SK-N-SH (cell line): ENCODE measurements at regions not wholly inside any gene's neighbourhood (a gene's known extent, or its start where the extent isn't known, plus 50 kb on each side); places are given as distances from the start of the nearest gene placed in this dataset.
A peak's percentile ranks its signal among the peaks of the same experiment; 100 is the strongest.

ENCODE experiments used
- CTCF ChIA-PET: fragments of 300-600, 350-600 bp; formaldehyde crosslinking; extraction: SDS; loops from one replicate; lab custom pipeline; 2021; lab: Yijun Ruan, JAX
- POLR2A ChIA-PET: fragments of 350-600 bp; sonication (Branson Sonifier 250); formaldehyde crosslinking; extraction: SDS; loops from one replicate; lab custom pipeline; 2020; ENCODE audit warnings: antibody characterized with exemption, inconsistent platforms; lab: Yijun Ruan, JAX
- DNase-seq: peaks from one replicate; pipeline ENCODE4 v3.0.0; 2012
- H2AFZ ChIP-seq: fragments of 200-600 bp; sonication (generic); 2 replicates; pipeline ENCODE4 v1.8.1; 2016; ENCODE audit warnings: antibody characterized with exemption, mild to moderate bottlenecking, low read depth
- H3F3A ChIP-seq: fragments of 200-600 bp; sonication (generic); replicated peaks from 2 replicates; pipeline ENCODE3; 2016; ENCODE audit warnings: antibody characterized with exemption, mild to moderate bottlenecking; ENCODE audit not compliant: insufficient read depth
- H3K27ac ChIP-seq, 2 experiments: fragments of 200-500 bp in 1 of 2; fragments of 200-600 bp in 1 of 2; sonication (Bioruptor generic) in 1 of 2; sonication (generic), shearing (Covaris generic) in 1 of 2; 2 replicates each; pipeline versions ENCODE4 v1.5.1 to v1.6.1; 2014 to 2016; ENCODE audit warnings: low read depth in 2 of 2, inconsistent platforms in 1 of 2, low read length in 1 of 2, mild to moderate bottlenecking in 1 of 2, mixed read lengths in 1 of 2
- H3K27me3 ChIP-seq: fragments of 200-600 bp; sonication (generic), shearing (Covaris generic); 2 replicates; pipeline ENCODE4 v1.6.1; 2016; ENCODE audit warnings: mixed run types; ENCODE audit not compliant: insufficient read depth
- H3K36me3 ChIP-seq, 2 experiments: fragments of 200-500 bp in 1 of 2; fragments of 200-600 bp in 1 of 2; sonication (Bioruptor generic) in 1 of 2; sonication (generic) in 1 of 2; replicated peaks in 1 of 2; 2 replicates each; pipeline versions ENCODE3 to v1.5.1; 2014 to 2016; ENCODE audit warnings: low read length in 1 of 2, mild to moderate bottlenecking in 1 of 2; ENCODE audit not compliant: insufficient read depth in 2 of 2, control insufficient read depth in 1 of 2
- H3K4me1 ChIP-seq, 2 experiments: fragments of 200-500 bp in 1 of 2; fragments of 200-600 bp in 1 of 2; sonication (Bioruptor generic) in 1 of 2; sonication (generic), shearing (Covaris generic) in 1 of 2; 2 replicates each; pipeline versions ENCODE4 v1.5.1 to v1.6.1; 2014 to 2016; ENCODE audit warnings: low read depth in 1 of 2, low read length in 1 of 2, mixed run types in 1 of 2; ENCODE audit not compliant: insufficient read depth in 2 of 2, control insufficient read depth in 1 of 2
- H3K4me2 ChIP-seq: fragments of 200-600 bp; sonication (generic), shearing (Covaris generic); 2 replicates; pipeline ENCODE4 v1.6.1; 2017; ENCODE audit warnings: mixed run types
- H3K4me3 ChIP-seq, 2 experiments: fragments of 200-500 bp in 1 of 2; fragments of 200-600 bp in 1 of 2; sonication (Bioruptor generic) in 1 of 2; sonication (generic), shearing (Covaris generic) in 1 of 2; 2 replicates each; pipeline versions ENCODE4 v1.5.1 to v1.8.1; 2014 to 2016; ENCODE audit warnings: low read depth in 2 of 2, inconsistent platforms in 1 of 2, low read length in 1 of 2, mild to moderate bottlenecking in 1 of 2, mixed read lengths in 1 of 2, moderate library complexity in 1 of 2
- H3K79me2 ChIP-seq: fragments of 200-600 bp; sonication (generic); 2 replicates; pipeline ENCODE4 v1.8.1; 2017; ENCODE audit warnings: mild to moderate bottlenecking; ENCODE audit not compliant: insufficient read depth
- H3K9ac ChIP-seq: fragments of 200-600 bp; sonication (generic); 2 replicates; pipeline ENCODE4 v1.6.1; 2017; ENCODE audit warnings: mixed run types
- H3K9me2 ChIP-seq: fragments of 200-600 bp; sonication (generic); 2 replicates; pipeline ENCODE4 v1.6.1; 2017; ENCODE audit warnings: mixed run types
- H3K9me3 ChIP-seq: fragments of 200-600 bp; sonication (generic); 2 replicates; pipeline ENCODE4 v1.6.1; 2017; ENCODE audit warnings: mixed run types, mild to moderate bottlenecking, moderate library complexity
- H4K20me1 ChIP-seq: fragments of 200-600 bp; sonication (generic); 2 replicates; pipeline ENCODE4 v1.6.1; 2017; ENCODE audit warnings: mild to moderate bottlenecking, mixed run types; ENCODE audit not compliant: insufficient read depth
- CHD2 ChIP-seq: fragments of 150-350 bp; IDR thresholded peaks from 2 replicates; pipeline ENCODE4 v1.6.1; 2018; ENCODE audit warnings: low read length; ENCODE audit not compliant: partially characterized antibody
- EP300 ChIP-seq, 2 experiments: IDR thresholded peaks; 2 replicates each; pipeline versions ENCODE4 v1.4.0 to v1.6.1; 2012; ENCODE audit warnings: borderline replicate concordance in 1 of 2, low read depth in 1 of 2, low read length in 1 of 2
- FOSL2 ChIP-seq: IDR thresholded peaks from 2 replicates; pipeline ENCODE4 v1.4.0; 2012; ENCODE audit warnings: low read depth, mild to moderate bottlenecking, moderate library complexity, borderline replicate concordance
- FOXJ3 ChIP-seq: sonication (generic); formaldehyde crosslinking; IDR thresholded peaks from 2 replicates; pipeline ENCODE4 v1.5.1; 2020; ENCODE audit warnings: mild to moderate bottlenecking, missing genetic modification reagents
- GATA2 ChIP-seq: sonication (generic); formaldehyde crosslinking; IDR thresholded peaks from 2 replicates; pipeline ENCODE4 v1.5.0; 2020; ENCODE audit warnings: mild to moderate bottlenecking, missing genetic modification reagents
- MXI1 ChIP-seq: IDR thresholded peaks from 2 replicates; pipeline ENCODE4 v1.6.1; 2012; ENCODE audit warnings: mild to moderate bottlenecking, low read depth, low read length, improper control_type of control experiment
- NFIC ChIP-seq: IDR thresholded peaks from 2 replicates; pipeline ENCODE4 v1.4.0; 2012; ENCODE audit warnings: borderline replicate concordance
- NRF1 ChIP-seq: IDR thresholded peaks from 2 replicates; pipeline ENCODE4 v1.6.1; 2012; ENCODE audit warnings: low read depth, mild to moderate bottlenecking, low read length
- RAD21 ChIP-seq: IDR thresholded peaks from 2 replicates; pipeline ENCODE4 v1.6.1; 2012; ENCODE audit warnings: mild to moderate bottlenecking, low read length
- RCOR1 ChIP-seq: fragments of 150-350 bp; IDR thresholded peaks from 2 replicates; pipeline ENCODE4 v1.6.1; 2017; ENCODE audit warnings: antibody characterized with exemption, low read length
- RXRA ChIP-seq: IDR thresholded peaks from 2 replicates; pipeline ENCODE4 v1.4.0; 2012; ENCODE audit warnings: low read depth, mild to moderate bottlenecking, borderline replicate concordance
- SMC3 ChIP-seq: IDR thresholded peaks from 2 replicates; pipeline ENCODE4 v1.6.1; 2012; ENCODE audit warnings: low read depth, low read length, improper control_type of control experiment
- TCF12 ChIP-seq: IDR thresholded peaks from 2 replicates; pipeline ENCODE4 v1.4.0; 2012
- WGBS: methylation state at CpG from one replicate; pipeline ENCODE4 v1.1.6; 2017; ENCODE audit warnings: low lambda C conversion rate; 5-methylcytosine and 5-hydroxymethylcytosine counted together
- TF ChIP-seq, protein P1 (sequence below): IDR thresholded peaks from 2 replicates; pipeline ENCODE4; 2012

DNA sequence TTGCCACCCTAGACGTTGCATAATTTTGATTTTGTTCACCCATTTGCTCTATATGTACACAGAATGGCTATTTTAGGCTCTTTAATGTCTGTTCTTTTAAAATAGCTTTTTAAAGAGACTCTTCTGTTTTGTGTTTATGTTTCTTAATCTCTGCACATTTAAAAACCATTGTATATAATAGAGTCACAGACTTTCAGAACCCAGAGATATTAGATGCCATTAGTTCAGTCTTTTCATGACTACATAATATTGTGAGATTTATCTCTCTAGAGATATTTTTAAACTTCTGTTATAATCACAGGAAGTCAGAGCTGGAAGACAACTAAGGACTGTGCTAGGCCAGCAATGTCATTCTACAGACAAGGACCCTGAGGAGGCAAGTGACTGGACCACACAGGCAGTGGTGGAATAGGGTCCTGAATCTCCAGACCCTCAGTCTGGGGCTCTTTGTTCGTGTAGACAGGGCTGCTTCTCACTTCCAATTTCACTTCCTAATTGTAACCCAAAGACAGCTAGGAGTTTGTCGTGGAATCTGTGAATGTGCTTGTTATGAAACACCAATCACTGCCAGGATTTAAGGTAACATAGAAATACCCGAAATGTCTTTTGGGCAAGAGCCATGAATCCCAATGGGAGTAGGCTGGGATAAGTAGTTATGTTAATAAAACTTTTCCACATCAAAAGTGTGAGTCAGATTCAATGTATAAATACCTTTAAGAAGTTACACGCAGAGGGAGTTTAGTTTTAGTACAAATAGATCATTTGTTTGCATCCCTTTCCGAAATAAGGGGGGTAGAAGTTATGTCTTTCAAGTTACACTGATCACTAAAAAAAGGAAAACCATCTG, 165.2 kb upstream of the ROPN1 start:
- Histone ChIP-seq H3K79me2 (no peaks in the 10 kb centered on the region), H3K9me3 (no peaks in the 10 kb centered on the region), H4K20me1 (peaks cover 5% of the 10 kb centered on the region; the same call in 1 of the 2 replicates), H3K9ac (no peak overlapping the region), H3K4me3 (no peak overlapping the region), H2AFZ (no peak overlapping the region), H3K27ac (peak overlapping the region in 1 of 2 experiments; percentile 97; a peak in 2 of 4 replicates), H3K36me3 (no peaks in the 10 kb centered on the region), H3K4me1 (peaks cover 0 to 27% of the 10 kb centered on the region in 2 experiments; a peak in 2 of 4 replicates), H3F3A (no peaks in the 10 kb centered on the region), H3K9me2 (no peaks in the 10 kb centered on the region), H3K4me2 (no peak overlapping the region), H3K27me3 (no peaks in the 10 kb centered on the region)
- WGBS = 83% methylated on average over 6 of the region's 6 CpGs
- no peak for DNase-seq
- ChIA-PET CTCF (interaction anchor here (1.0 to 2.2 kb wide), 5 partner anchors 15 to 141 kb away, joined by 3 to 7 read pairs (median 4); no protein-coding TSS in a partner anchor), POLR2A (interaction anchor here (1.1 kb wide), 1 partner anchor 17 kb away, joined by 6 read pairs; no protein-coding TSS in a partner anchor)
- TF ChIP-seq FOSL2 = no peak

DNA sequence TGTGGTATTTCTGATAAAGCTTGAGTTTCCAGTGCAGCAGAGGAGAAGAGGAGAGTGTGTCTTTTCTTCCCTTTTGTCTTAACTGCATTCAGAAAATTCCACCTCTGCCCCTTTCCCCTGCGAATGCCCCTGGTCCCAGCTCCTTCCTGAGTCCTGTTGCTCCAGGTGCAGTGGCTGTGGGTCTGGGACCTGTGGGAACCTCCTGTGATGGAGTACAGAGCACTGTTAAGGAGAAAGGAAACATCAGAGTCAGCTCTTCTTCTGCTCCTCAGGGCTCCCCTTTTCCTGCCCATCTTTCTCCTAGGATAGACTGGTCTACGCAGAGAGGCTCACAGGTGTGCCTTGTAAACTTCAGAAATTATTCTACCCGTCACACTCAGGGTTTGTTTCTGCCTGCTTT, 165.8 kb upstream of the ROPN1 start:
- Histone ChIP-seq H3K4me2 (no peak overlapping the region), H3K9ac (no peak overlapping the region), H3K27ac (peak overlapping the region in 1 of 2 experiments; percentile 97; a peak in 2 of 4 replicates), H3F3A (no peaks in the 10 kb centered on the region), H4K20me1 (peaks cover 5% of the 10 kb centered on the region; the same call in 1 of the 2 replicates), H3K4me1 (peaks cover 0 to 27% of the 10 kb centered on the region in 2 experiments; a peak in 2 of 4 replicates), H2AFZ (no peak overlapping the region), H3K27me3 (no peaks in the 10 kb centered on the region), H3K36me3 (no peaks in the 10 kb centered on the region), H3K79me2 (no peaks in the 10 kb centered on the region), H3K9me3 (no peaks in the 10 kb centered on the region), H3K9me2 (no peaks in the 10 kb centered on the region), H3K4me3 (no peak overlapping the region)
- TF ChIP-seq NFIC (no peak), SMC3 (no peak), FOXJ3 (CRISPR knock-in tag) (no peak), GATA2 (no peak)
- WGBS = 54% methylated on average over 3 of the region's 3 CpGs
- DNase-seq = no peak
- ChIA-PET POLR2A (interaction anchor here (1.1 kb wide), 1 partner anchor 17 kb away, joined by 6 read pairs; no protein-coding TSS in a partner anchor), CTCF (interaction anchor here (1.2 to 2.2 kb wide), 4 partner anchors 15 to 142 kb away, joined by 3 to 7 read pairs (median 5); no protein-coding TSS in a partner anchor)

DNA sequence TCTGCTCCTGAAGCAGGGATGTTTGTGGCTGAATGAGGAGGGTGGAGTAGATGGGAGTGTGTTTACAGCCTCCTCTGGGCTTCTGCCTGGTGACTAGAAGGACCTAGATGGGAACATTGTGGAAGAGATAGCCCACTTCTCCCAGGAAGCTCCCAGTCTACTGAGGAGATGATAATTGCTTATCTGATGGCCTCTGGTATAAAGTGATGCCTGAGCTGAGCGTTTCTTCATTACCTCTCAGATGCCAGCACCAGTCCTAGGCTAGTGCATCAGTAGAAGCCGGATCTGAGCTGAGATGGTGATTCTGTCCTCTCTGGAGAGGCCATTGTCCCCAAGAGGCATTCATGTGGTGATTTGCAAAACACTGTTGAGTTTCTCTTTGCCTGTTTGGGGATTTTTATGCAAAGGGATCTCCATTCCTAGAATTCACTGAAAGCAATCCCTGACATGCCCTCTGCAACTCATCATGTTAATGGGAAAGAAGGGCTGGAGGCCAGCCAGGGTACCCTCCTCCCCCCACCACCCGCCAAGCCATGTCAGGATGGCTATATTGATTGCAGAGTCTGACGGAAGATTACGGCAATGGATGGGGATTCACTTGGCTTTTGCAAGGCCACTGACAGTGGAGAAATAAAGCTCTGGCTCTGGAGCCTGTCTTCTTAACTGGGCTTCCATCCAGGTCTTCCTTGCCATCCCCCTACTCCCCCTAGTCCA, 166.4 kb upstream of the ROPN1 start:
- Histone ChIP-seq H3K9ac (no peak overlapping the region), H3K27ac (peak overlapping the region in 1 of 2 experiments; percentile 97; a peak in 3 of 4 replicates), H3K27me3 (no peaks in the 10 kb centered on the region), H3K79me2 (no peaks in the 10 kb centered on the region), H3K4me1 (peaks cover 0 to 27% of the 10 kb centered on the region in 2 experiments; a peak in 2 of 4 replicates), H2AFZ (no peak overlapping the region), H3K4me3 (no peak overlapping the region; a peak in 1 of 4 replicates), H3K9me2 (no peaks in the 10 kb centered on the region), H3K36me3 (no peaks in the 10 kb centered on the region), H3K9me3 (no peaks in the 10 kb centered on the region), H3K4me2 (peak overlapping the region; percentile 42), H4K20me1 (peaks cover 5% of the 10 kb centered on the region; the same call in 1 of the 2 replicates), H3F3A (no peaks in the 10 kb centered on the region)
- ChIA-PET CTCF (interaction anchor here (0.6 to 2.2 kb wide), 5 partner anchors 15 to 89 kb away, joined by 3 to 7 read pairs (median 4); no protein-coding TSS in a partner anchor), POLR2A (interaction anchor here (0.7 to 1.1 kb wide), 2 partner anchors 16 to 159 kb away, joined by 3 to 6 read pairs; no protein-coding TSS in a partner anchor)
- TF ChIP-seq NFIC (peak; percentile 59; the same call in 1 of the 2 replicates), RAD21 (peak; percentile 39), NRF1 (no peak), TCF12 (peak; percentile 71), RXRA (no peak), EP300 (IDR thresholded peaks at IDR 0.05; ENCODE audit: borderline replicate concordance in 1 of 2, low read depth in 1 of 2, low read length in 1 of 2) (peak; percentile 40 to 85; a peak in 3 of 4 replicates), GATA2 (peak; percentile 54; the same call in 1 of the 2 replicates), RCOR1 (peak; percentile 68; the same call in 1 of the 2 replicates), MXI1 (no peak), CHD2 (peak; percentile 30), SMC3 (0 out of 2 replicates have a peak, but pooled peaks have one; percentile 4)
- TF ChIP-seq, protein P1, sequence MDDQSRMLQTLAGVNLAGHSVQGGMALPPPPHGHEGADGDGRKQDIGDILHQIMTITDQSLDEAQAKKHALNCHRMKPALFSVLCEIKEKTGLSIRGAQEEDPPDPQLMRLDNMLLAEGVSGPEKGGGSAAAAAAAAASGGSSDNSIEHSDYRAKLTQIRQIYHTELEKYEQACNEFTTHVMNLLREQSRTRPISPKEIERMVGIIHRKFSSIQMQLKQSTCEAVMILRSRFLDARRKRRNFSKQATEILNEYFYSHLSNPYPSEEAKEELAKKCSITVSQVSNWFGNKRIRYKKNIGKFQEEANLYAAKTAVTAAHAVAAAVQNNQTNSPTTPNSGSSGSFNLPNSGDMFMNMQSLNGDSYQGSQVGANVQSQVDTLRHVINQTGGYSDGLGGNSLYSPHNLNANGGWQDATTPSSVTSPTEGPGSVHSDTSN = peak; percentile 78
- peak; percentile 67 for DNase-seq
- WGBS = 48% methylated on average over 4 of the region's 5 CpGs
